Fibroblast of lung (primary cell): ENCODE measurements at regions not wholly inside any gene's neighbourhood (a gene's known extent, or its start where the extent isn't known, plus 50 kb on each side); places are given as distances from the start of the nearest gene placed in this dataset.

ENCODE experiments used
- CTCF ChIP-seq, 2 donors: IDR thresholded peaks in 1 of 2; conservative IDR thresholded peaks in 1 of 2; 1 replicate in 1 of 2; 2 replicates in 1 of 2; pipeline ENCODE4 v1.5.1; 2011 to 2012; ENCODE audit warnings: low read length in 2 of 2, control low read depth in 1 of 2, inconsistent platforms in 1 of 2, low read depth in 1 of 2, mild to moderate bottlenecking in 1 of 2
- EZH2 ChIP-seq: IDR thresholded peaks from 2 replicates; pipeline ENCODE4 v1.5.1; 2012; ENCODE audit warnings: low read length, control low read depth, mild to moderate bottlenecking; ENCODE audit errors: missing control alignments

- TF ChIP-seq EZH2 (no peak), CTCF (conservative IDR thresholded peaks at IDR 0.05 in 1 of 2, IDR thresholded peaks at IDR 0.05 in 1 of 2; ENCODE audit: low read depth in 1 of 2, low read length in 2 of 2) (no peak)
Measured at GRCh38 chr5:96244696-96245095, 188.4 kb downstream of the PCSK1 start.
